Mesenchymal stem cell (in vitro differentiated cells and primary cell): ENCODE measurements at regions not wholly inside any gene's neighbourhood (a gene's known extent, or its start where the extent isn't known, plus 50 kb on each side); places are given as distances from the start of the nearest gene placed in this dataset.

Experiments used
- DNase-seq: peaks from one replicate; pipeline ENCODE4 v3.0.0-alpha.2; 2013
- H2AFZ ChIP-seq: one replicate; pipeline ENCODE4 v1.6.1; 2013; ENCODE audit warnings: low read depth, mild to moderate bottlenecking, control low read depth, inconsistent platforms, low read length, moderate library complexity
- H2AK5ac ChIP-seq: 2 replicates; pipeline ENCODE4 v1.6.1; 2013; ENCODE audit warnings: low read length, moderate library complexity, mild to moderate bottlenecking, inconsistent platforms; ENCODE audit not compliant: severe bottlenecking
- H2BK120ac ChIP-seq: one replicate; pipeline ENCODE4 v1.6.1; 2013; ENCODE audit warnings: low read depth, mild to moderate bottlenecking, inconsistent platforms, low read length, moderate library complexity
- H2BK12ac ChIP-seq, 2 experiments: one replicate each; pipeline ENCODE4 v1.6.1; 2013; ENCODE audit warnings: inconsistent platforms in 2 of 2, low read length in 2 of 2, mild to moderate bottlenecking in 2 of 2, moderate library complexity in 2 of 2, control low read depth in 1 of 2
- H2BK15ac ChIP-seq: one replicate; pipeline ENCODE4 v1.6.1; 2013; ENCODE audit warnings: mild to moderate bottlenecking, low read depth, inconsistent platforms; ENCODE audit not compliant: poor library complexity, severe bottlenecking
- H2BK5ac ChIP-seq: 2 replicates; pipeline ENCODE4 v1.6.1; 2013; ENCODE audit warnings: low read depth, mild to moderate bottlenecking, low read length, control low read depth, inconsistent platforms; ENCODE audit not compliant: poor library complexity, severe bottlenecking
- H3K14ac ChIP-seq, 2 experiments: one replicate each; pipeline ENCODE4 v1.6.1; 2013; ENCODE audit warnings: inconsistent platforms in 2 of 2, low read length in 2 of 2, control low read depth in 1 of 2, mild to moderate bottlenecking in 1 of 2, moderate library complexity in 1 of 2
- H3K18ac ChIP-seq, 2 experiments: one replicate each; pipeline ENCODE4 v1.6.1; 2013; ENCODE audit warnings: inconsistent platforms in 2 of 2, low read length in 2 of 2, control low read depth in 1 of 2, low read depth in 1 of 2, mild to moderate bottlenecking in 1 of 2
- H3K23ac ChIP-seq, 2 experiments: one replicate each; pipeline ENCODE4 v1.6.1; 2013; ENCODE audit warnings: inconsistent platforms in 2 of 2, low read length in 2 of 2, mild to moderate bottlenecking in 2 of 2, moderate library complexity in 2 of 2, control low read depth in 1 of 2
- H3K27ac ChIP-seq: 2 replicates; pipeline ENCODE4 v1.5.1; 2013; ENCODE audit warnings: mild to moderate bottlenecking, moderate library complexity, low read length, control low read depth, inconsistent platforms; ENCODE audit not compliant: poor library complexity, severe bottlenecking
- H3K27me3 ChIP-seq, 2 experiments: 2 replicates each; pipeline versions ENCODE4 v1.6.1 to v1.7.0; 2013; ENCODE audit warnings: low read length in 2 of 2, mild to moderate bottlenecking in 2 of 2, moderate library complexity in 2 of 2, control low read depth in 1 of 2, inconsistent platforms in 1 of 2; ENCODE audit not compliant: control insufficient read depth in 1 of 2, insufficient read depth in 1 of 2
- H3K36me3 ChIP-seq, 2 experiments: 2 replicates each; pipeline versions ENCODE4 v1.6.1 to v1.7.0; 2013; ENCODE audit warnings: low read length in 2 of 2, control low read depth in 1 of 2, inconsistent platforms in 1 of 2, low read depth in 1 of 2, mild to moderate bottlenecking in 1 of 2; ENCODE audit not compliant: insufficient read depth in 2 of 2, control insufficient read depth in 1 of 2
- H3K4ac ChIP-seq, 2 experiments: one replicate each; pipeline ENCODE4 v1.6.1; 2013; ENCODE audit warnings: inconsistent platforms in 2 of 2, low read length in 2 of 2, mild to moderate bottlenecking in 2 of 2, moderate library complexity in 2 of 2, control low read depth in 1 of 2, low read depth in 1 of 2
- H3K4me1 ChIP-seq: 2 replicates; pipeline ENCODE4 v1.6.1; 2013; ENCODE audit warnings: low read depth, low read length, control low read depth; ENCODE audit not compliant: control insufficient read depth, insufficient read depth
- H3K4me2 ChIP-seq: 2 replicates; pipeline ENCODE4 v1.6.1; 2013; ENCODE audit warnings: low read length, mild to moderate bottlenecking, inconsistent platforms; ENCODE audit not compliant: poor library complexity, severe bottlenecking
- H3K4me3 ChIP-seq, 2 experiments: 2 replicates each; pipeline versions ENCODE4 v1.5.1 to v1.7.0; 2013; ENCODE audit warnings: low read length in 2 of 2, mild to moderate bottlenecking in 2 of 2, control low read depth in 1 of 2, low read depth in 1 of 2; ENCODE audit not compliant: insufficient read depth in 1 of 2
- H3K79me1 ChIP-seq: replicated peaks from 2 replicates; pipeline ENCODE4 v1.6.1; 2013; ENCODE audit warnings: mild to moderate bottlenecking, control low read depth, low read length, inconsistent platforms; ENCODE audit not compliant: poor library complexity, severe bottlenecking
- H3K9ac ChIP-seq: 2 replicates; pipeline ENCODE4 v1.7.0; 2013; ENCODE audit warnings: mild to moderate bottlenecking, low read length, moderate library complexity
- H3K9me3 ChIP-seq: 2 replicates; pipeline ENCODE4 v1.7.0; 2013; ENCODE audit warnings: mild to moderate bottlenecking, low read length; ENCODE audit not compliant: control insufficient read depth
- H4K8ac ChIP-seq: one replicate; pipeline ENCODE4 v1.6.1; 2013; ENCODE audit warnings: inconsistent platforms, mild to moderate bottlenecking, low read length, moderate library complexity
- H4K91ac ChIP-seq: one replicate; pipeline ENCODE4 v1.6.1; 2013; ENCODE audit warnings: mild to moderate bottlenecking, low read length, inconsistent platforms
- WGBS: methylation state at CpG from one replicate; pipeline ENCODE4 v1.1.7; 2013; ENCODE audit warnings: mixed read lengths; 5-methylcytosine and 5-hydroxymethylcytosine counted together

DNA sequence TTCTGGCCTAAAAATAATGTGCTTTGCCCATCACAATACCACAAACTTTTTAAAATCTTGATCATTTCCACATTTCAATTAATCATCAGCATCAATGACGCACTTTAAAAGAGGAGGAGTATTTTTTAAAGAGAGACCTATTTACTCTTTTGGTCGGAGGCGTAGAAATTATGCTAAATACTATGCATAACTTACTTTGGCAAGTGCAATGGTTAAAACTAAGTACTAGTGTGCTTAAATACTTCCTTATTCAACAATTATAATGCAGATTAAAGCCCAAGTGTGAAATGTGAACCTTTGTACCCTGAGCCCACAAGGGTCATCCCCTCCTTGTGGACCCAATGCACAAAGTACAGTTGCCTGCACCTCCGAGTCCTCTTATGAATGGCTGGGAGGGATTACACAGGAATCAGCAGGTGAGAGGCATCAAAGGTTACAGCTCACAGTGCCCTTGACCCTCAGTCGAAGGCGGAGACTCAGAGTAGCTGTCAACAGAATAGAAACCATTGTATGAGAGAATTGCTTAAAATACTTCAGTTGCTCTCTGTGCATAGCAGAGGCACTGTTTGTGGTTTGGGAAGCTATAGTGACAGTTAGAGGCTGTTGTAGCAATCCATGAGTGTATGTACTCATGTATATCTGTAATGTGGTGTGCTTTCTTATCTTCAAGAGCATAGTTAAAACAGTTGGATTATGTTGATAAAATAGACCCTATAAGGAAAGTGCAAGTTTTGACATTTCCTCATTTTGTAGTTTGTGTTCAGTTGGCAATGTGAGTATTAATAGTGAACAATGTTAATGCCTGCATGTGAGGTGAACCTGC is 151.7 kb upstream of the ITGA4 start:
- no peak overlapping the region for H3K9ac ChIP-seq
- no peaks in the 10 kb centered on the region for H3K36me3 ChIP-seq
- H3K79me1 ChIP-seq = no peaks in the 10 kb centered on the region
- no peak overlapping the region for H3K27ac ChIP-seq
- H3K4me2 ChIP-seq = no peak overlapping the region
- no peak overlapping the region for H2BK15ac ChIP-seq
- no peak overlapping the region for H4K91ac ChIP-seq
- no peaks in the 10 kb centered on the region for H3K9me3 ChIP-seq
- H3K27me3 ChIP-seq = no peaks in the 10 kb centered on the region
- no peak overlapping the region for H3K14ac ChIP-seq
- no peak overlapping the region for H3K23ac ChIP-seq
- H3K18ac ChIP-seq = peak overlapping the region in 1 of 2 experiments; percentile 62
- no peak overlapping the region for H2BK12ac ChIP-seq
- H2BK120ac ChIP-seq = no peak overlapping the region
- no peak overlapping the region for H3K4me3 ChIP-seq
- DNase-seq = peak; percentile 75
- peak overlapping the region in 1 of 2 experiments; percentile 15 for H3K4ac ChIP-seq
- H2AK5ac ChIP-seq = no peak overlapping the region
- H2AFZ ChIP-seq = no peak overlapping the region
- no peaks in the 10 kb centered on the region for H3K4me1 ChIP-seq
- no peak overlapping the region for H4K8ac ChIP-seq
- H2BK5ac ChIP-seq = no peak overlapping the region
- WGBS = 62% methylated on average over 4 of the region's 6 CpGs

DNA sequence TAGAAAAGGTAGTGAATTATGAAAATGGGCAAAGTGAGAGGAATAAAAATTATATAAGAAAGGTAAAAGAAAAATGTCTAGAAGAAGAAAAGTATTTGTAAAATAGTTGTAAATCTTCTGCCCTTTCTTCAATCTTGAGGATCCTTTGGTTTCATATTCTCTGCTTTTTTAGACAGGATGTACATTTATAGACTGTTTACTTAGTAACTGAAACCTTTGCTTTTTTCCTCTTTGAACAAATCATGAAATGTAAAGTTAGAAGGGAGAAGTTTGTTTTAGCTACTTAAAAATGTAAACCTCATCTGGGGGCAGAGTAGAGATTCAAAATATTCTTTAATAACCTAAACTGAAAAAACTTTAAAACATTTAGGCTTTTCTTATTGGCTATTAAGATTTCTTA is 150.4 kb upstream of the ITGA4 start:
- no peak overlapping the region for H2AFZ ChIP-seq
- no peak overlapping the region for H2AK5ac ChIP-seq
- H2BK120ac ChIP-seq = no peak overlapping the region
- no peak overlapping the region for H2BK12ac ChIP-seq
- H4K91ac ChIP-seq = no peak overlapping the region
- H3K9me3 ChIP-seq = no peaks in the 10 kb centered on the region
- H3K18ac ChIP-seq = no peak overlapping the region
- no peak overlapping the region for H3K27ac ChIP-seq
- H3K36me3 ChIP-seq = no peaks in the 10 kb centered on the region
- H2BK5ac ChIP-seq = no peak overlapping the region
- H3K79me1 ChIP-seq = no peaks in the 10 kb centered on the region
- no peak overlapping the region for H4K8ac ChIP-seq
- H3K27me3 ChIP-seq = no peaks in the 10 kb centered on the region
- DNase-seq = peak; percentile 13
- H2BK15ac ChIP-seq = no peak overlapping the region
- no peak overlapping the region for H3K23ac ChIP-seq
- H3K9ac ChIP-seq = no peak overlapping the region
- no peak overlapping the region for H3K4me2 ChIP-seq
- H3K14ac ChIP-seq = no peak overlapping the region
- H3K4ac ChIP-seq = no peak overlapping the region
- H3K4me3 ChIP-seq = no peak overlapping the region
- H3K4me1 ChIP-seq = no peaks in the 10 kb centered on the region

GRCh38 chr2:181307203-181307991 is 149.8 kb upstream of the ITGA4 start:
- Histone ChIP-seq H3K4me1 (no peaks in the 10 kb centered on the region), H3K18ac (no peak overlapping the region), H4K91ac (no peak overlapping the region), H3K27ac (no peak overlapping the region), H2BK12ac (no peak overlapping the region), H3K4ac (no peak overlapping the region), H2AFZ (no peak overlapping the region), H2AK5ac (no peak overlapping the region), H3K27me3 (no peaks in the 10 kb centered on the region), H2BK15ac (no peak overlapping the region), H3K23ac (no peak overlapping the region), H4K8ac (no peak overlapping the region), H2BK5ac (no peak overlapping the region), H3K36me3 (no peaks in the 10 kb centered on the region), H3K14ac (no peak overlapping the region), H3K4me2 (no peak overlapping the region), H3K79me1 (no peaks in the 10 kb centered on the region), H3K4me3 (no peak overlapping the region), H3K9me3 (no peaks in the 10 kb centered on the region), H2BK120ac (no peak overlapping the region), H3K9ac (no peak overlapping the region)
- WGBS = 88% methylated on average over 5 of the region's 7 CpGs
- no peak for DNase-seq

DNA sequence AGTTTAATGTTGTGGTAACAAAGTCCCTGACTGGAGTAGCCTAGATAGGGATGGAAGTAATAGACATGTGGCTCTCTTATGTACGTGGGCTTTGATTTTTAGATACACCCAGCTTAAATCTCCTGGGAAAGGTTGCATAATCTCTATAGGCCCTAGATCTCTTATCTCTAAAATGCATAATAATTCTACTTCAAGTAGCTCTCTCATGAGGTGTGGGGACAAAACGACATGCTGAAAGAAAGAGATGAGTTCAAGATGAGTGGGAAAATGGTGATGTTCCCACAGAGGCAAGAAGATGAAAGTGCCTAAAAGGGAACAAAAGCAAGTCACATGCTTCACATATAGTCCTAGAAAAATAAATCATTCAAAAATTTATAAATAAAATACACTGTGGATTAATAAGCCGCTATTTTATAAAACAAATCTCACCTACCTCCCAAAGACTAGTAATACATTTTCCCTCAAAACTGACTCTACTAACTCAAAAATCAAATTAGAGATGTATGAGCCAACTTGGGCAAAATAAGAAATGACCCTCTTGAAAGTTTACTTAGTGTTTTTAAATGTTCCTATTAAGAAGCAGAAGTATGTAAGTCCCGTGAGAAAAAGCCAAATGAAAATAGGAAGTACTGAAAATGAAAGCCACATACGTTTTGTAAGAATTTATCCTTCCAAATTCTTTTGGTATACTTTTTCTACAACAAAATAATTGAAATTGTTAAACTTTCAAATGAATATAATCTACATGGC is 148.2 kb upstream of the ITGA4 start:
- Histone ChIP-seq H2BK15ac (no peak overlapping the region), H3K36me3 (no peaks in the 10 kb centered on the region), H3K9ac (no peak overlapping the region), H2AK5ac (no peak overlapping the region), H4K8ac (no peak overlapping the region), H3K27me3 (no peaks in the 10 kb centered on the region), H3K4me1 (no peaks in the 10 kb centered on the region), H3K4me3 (no peak overlapping the region), H2BK120ac (no peak overlapping the region), H3K18ac (peak overlapping the region in 1 of 2 experiments; percentile 12), H3K23ac (no peak overlapping the region), H4K91ac (no peak overlapping the region), H3K4ac (no peak overlapping the region), H3K14ac (no peak overlapping the region), H3K9me3 (no peaks in the 10 kb centered on the region), H2BK12ac (no peak overlapping the region), H3K27ac (no peak overlapping the region), H3K4me2 (no peak overlapping the region), H2BK5ac (no peak overlapping the region), H3K79me1 (no peaks in the 10 kb centered on the region), H2AFZ (no peak overlapping the region)
- 100% methylated on average over 2 of the region's 5 CpGs for WGBS
- no peak for DNase-seq
